Endothelial cell of umbilical vein (primary cell): ENCODE measurements at regions not wholly inside any gene's neighbourhood (a gene's known extent, or its start where the extent isn't known, plus 50 kb on each side); places are given as distances from the start of the nearest gene placed in this dataset.

Experiments
- BruUV-seq: library from RNA; stranded (reverse); fragments of 400-500 nt; replicated peaks from 2 replicates; lab custom pipeline; 2021; lab: Mats Ljungman, UMichigan
- CTCF ChIA-PET: fragments of 300-600, 350-600 bp; sonication (Branson Sonifier 250); formaldehyde crosslinking; loops from one replicate; lab custom pipeline; 2021; ENCODE audit warnings: antibody characterized with exemption, inconsistent platforms; lab: Charles Lee
- POLR2A ChIA-PET: fragments of 300-600, 350-600 bp; sonication (Branson Sonifier 250); formaldehyde crosslinking; loops from one replicate; lab custom pipeline; 2021; ENCODE audit warnings: antibody characterized with exemption, inconsistent platforms; lab: Charles Lee
- DNase-seq: peaks from one replicate; pipeline ENCODE4 v3.0.0-alpha.2; 2011; ENCODE audit warnings: low read depth, low spot score
- FAIRE-seq: peaks from 2 replicates; lab custom pipeline; 2011; peaks lifted over from hg19 to GRCh38; lab: Jason Lieb, UNC
- H2AFZ ChIP-seq: 2 replicates; pipeline ENCODE4 v1.6.0; 2012; ENCODE audit warnings: low read depth, low read length, control low read depth, inconsistent platforms
- H3K27ac ChIP-seq: 2 replicates; pipeline ENCODE4 v1.5.1; 2011; ENCODE audit warnings: low read depth, mild to moderate bottlenecking, control low read depth, low read length, moderate library complexity; ENCODE audit not compliant: insufficient read depth
- H3K27me3 ChIP-seq, 2 experiments: 2 replicates each; pipeline versions ENCODE4 v1.6.0 to v1.6.1; 2011; ENCODE audit warnings: low read length in 2 of 2, mixed read lengths in 1 of 2; ENCODE audit not compliant: control insufficient read depth in 2 of 2, insufficient read depth in 2 of 2
- H3K36me3 ChIP-seq, 2 experiments: 2 replicates in 1 of 2; 3 replicates in 1 of 2; pipeline ENCODE4 v1.5.1; 2011; ENCODE audit warnings: low read length in 2 of 2, mild to moderate bottlenecking in 1 of 2, moderate library complexity in 1 of 2; ENCODE audit not compliant: control insufficient read depth in 2 of 2, insufficient read depth in 2 of 2; ENCODE audit errors: extremely low read depth in 1 of 2
- H3K4me1 ChIP-seq: 3 replicates; pipeline ENCODE4 v1.5.1; 2011; ENCODE audit warnings: mild to moderate bottlenecking, low read length; ENCODE audit not compliant: control insufficient read depth, insufficient read depth; ENCODE audit errors: extremely low read depth
- H3K4me2 ChIP-seq: 2 replicates; pipeline ENCODE4 v1.6.1; 2011; ENCODE audit warnings: low read length, control low read depth, mixed read lengths; ENCODE audit not compliant: insufficient read depth
- H3K4me3 ChIP-seq, 3 experiments: fragments of 200-600 bp in 1 of 3; sonication (generic), shearing (Covaris generic) in 1 of 3; replicated peaks in 1 of 3; 2 replicates each; pipeline ENCODE4 v1.5.1; 2011 to 2016; ENCODE audit warnings: control low read depth in 3 of 3, low read length in 3 of 3, mild to moderate bottlenecking in 2 of 3, inconsistent platforms in 1 of 3, low read depth in 1 of 3, moderate library complexity in 1 of 3; ENCODE audit not compliant: insufficient read depth in 1 of 3
- H3K79me2 ChIP-seq: 2 replicates; pipeline ENCODE4 v1.6.0; 2012; ENCODE audit warnings: low read length, inconsistent platforms; ENCODE audit not compliant: control insufficient read depth, insufficient read depth
- H3K9ac ChIP-seq: replicated peaks from 2 replicates; pipeline ENCODE3; 2011; ENCODE audit warnings: low read length, control low read depth; ENCODE audit not compliant: insufficient read depth; ENCODE audit errors: extremely low read depth
- H3K9me1 ChIP-seq: replicated peaks from 3 replicates; pipeline ENCODE4 v1.6.0; 2011; ENCODE audit warnings: mild to moderate bottlenecking, low read length; ENCODE audit not compliant: control insufficient read depth, insufficient read depth; ENCODE audit errors: extremely low read depth
- H3K9me3 ChIP-seq: replicated peaks from 2 replicates; pipeline ENCODE4 v1.5.1; 2012; ENCODE audit warnings: low read length, inconsistent platforms; ENCODE audit not compliant: control insufficient read depth, insufficient read depth
- H4K20me1 ChIP-seq: replicated peaks from 2 replicates; pipeline ENCODE3; 2011; ENCODE audit warnings: mild to moderate bottlenecking, low read length; ENCODE audit not compliant: control insufficient read depth, insufficient read depth; ENCODE audit errors: extremely low read depth
- CTCF ChIP-seq, 2 donors: IDR thresholded peaks; 1 replicate in 1 of 2; 2 replicates in 1 of 2; pipeline ENCODE4 v1.5.1; 2011; ENCODE audit warnings: low read length in 2 of 2, mild to moderate bottlenecking in 2 of 2, moderate library complexity in 2 of 2, control low read depth in 1 of 2, inconsistent platforms in 1 of 2, low read depth in 1 of 2; ENCODE audit not compliant: insufficient read depth in 1 of 2; ENCODE audit errors: extremely low read depth in 1 of 2
- EZH2 ChIP-seq: IDR thresholded peaks from 2 replicates; pipeline ENCODE4 v1.6.1; 2012; ENCODE audit warnings: borderline replicate concordance, low read depth, mild to moderate bottlenecking, moderate library complexity, low read length, inconsistent platforms; ENCODE audit not compliant: severe bottlenecking
- FOS ChIP-seq: IDR thresholded peaks from 2 replicates; pipeline ENCODE4 v1.6.1; 2011; ENCODE audit warnings: mild to moderate bottlenecking, low read length, moderate library complexity, borderline replicate concordance; ENCODE audit not compliant: insufficient read depth
- GATA2 ChIP-seq: IDR thresholded peaks from 2 replicates; pipeline ENCODE4 v1.7.0; 2011; ENCODE audit warnings: low read depth, mild to moderate bottlenecking, moderate library complexity, mixed read lengths, low read length; ENCODE audit not compliant: insufficient read length, insufficient read depth
- JUN ChIP-seq: IDR thresholded peaks from 2 replicates; pipeline ENCODE4 v1.6.1; 2011; ENCODE audit warnings: borderline replicate concordance, low read depth; ENCODE audit not compliant: insufficient read length, insufficient read depth
- MAX ChIP-seq: IDR thresholded peaks from 2 replicates; pipeline ENCODE4 v1.6.1; 2011; ENCODE audit not compliant: insufficient read depth, insufficient read length
- MYC ChIP-seq: IDR thresholded peaks from one replicate; pipeline ENCODE4 v1.6.1; 2011; ENCODE audit warnings: mild to moderate bottlenecking, low read depth, low read length
- POLR2A ChIP-seq: IDR thresholded peaks from 2 replicates; pipeline ENCODE4 v1.6.1; 2012; ENCODE audit warnings: low read depth, mild to moderate bottlenecking, control low read depth, low read length
- POLR2AphosphoS5 ChIP-seq: IDR thresholded peaks from 2 replicates; pipeline ENCODE4 v1.6.1; 2012; ENCODE audit warnings: low read depth, mild to moderate bottlenecking, control low read depth, low read length, moderate library complexity; ENCODE audit not compliant: insufficient read depth
- dilution Hi-C: fragments of 300-500 bp; cut with MboI; formaldehyde crosslinking; loops from one replicate; pipeline ENCODE4 v1.15.0; 2019; ENCODE audit warnings: low sequenced_read_pairs; ENCODE audit not compliant: extremely low pct_ligation_motif_present
- intact Hi-C: fragments of 100-400 bp; cut with micrococcal nuclease; formaldehyde crosslinking; loops from one replicate; pipeline ENCODE4 v1.10.0; 2022

GRCh38 chr11:35073691-35074419 lies 65.1 kb upstream of the CD44 start:
- H3K36me3 ChIP-seq, result no peaks in the 10 kb centered on the region
- DNase-seq (no peak), FAIRE-seq (no peak)
- POLR2A ChIA-PET, result no interaction called here
- peaks cover 24% of the 10 kb centered on the region for H3K4me1 ChIP-seq
- no peaks in the 10 kb centered on the region for H4K20me1 ChIP-seq
- H3K4me2 ChIP-seq, result no peak overlapping the region
- no peaks in the 10 kb centered on the region for H3K79me2 ChIP-seq
- H3K9ac ChIP-seq, result no peak overlapping the region
- no peak overlapping the region for H3K4me3 ChIP-seq
- no peaks in the 10 kb centered on the region for H3K27me3 ChIP-seq
- TF ChIP-seq MYC (no peak), JUN (no peak), MAX (no peak), EZH2 (no peak), GATA2 (no peak)
- intact Hi-C loops (no loop called here), dilution Hi-C loops (no loop called here)
- CTCF ChIA-PET, result interaction anchor here (1.0 kb wide), 1 partner anchor 97 kb away, joined by 3 read pairs; no protein-coding TSS in a partner anchor
- no peaks in the 10 kb centered on the region for H3K9me3 ChIP-seq
- no peak overlapping the region for H3K27ac ChIP-seq
- no peaks in the 10 kb centered on the region for H3K9me1 ChIP-seq
- no peak overlapping the region for H2AFZ ChIP-seq
- BruUV-seq, result no TSS peak

- Histone ChIP-seq H4K20me1 (no peaks in the 10 kb centered on the region), H3K4me2 (no peak overlapping the region), H3K4me3 (no peak overlapping the region), H3K27me3 (no peaks in the 10 kb centered on the region), H3K9me1 (no peaks in the 10 kb centered on the region), H3K79me2 (no peaks in the 10 kb centered on the region), H2AFZ (peak overlapping the region; percentile 8), H3K9ac (no peak overlapping the region), H3K4me1 (peaks cover 27% of the 10 kb centered on the region), H3K9me3 (no peaks in the 10 kb centered on the region), H3K36me3 (no peaks in the 10 kb centered on the region), H3K27ac (no peak overlapping the region)
- BruUV-seq, result no TSS peak
- POLR2A ChIA-PET, result no interaction called here
- TF ChIP-seq JUN, result no peak
- TF ChIP-seq GATA2, result no peak
- no peak for TF ChIP-seq MYC
- TF ChIP-seq POLR2AphosphoS5, result no peak
- TF ChIP-seq EZH2, result no peak
- TF ChIP-seq POLR2A, result no peak
- TF ChIP-seq MAX, result no peak
- no peak for TF ChIP-seq FOS
- TF ChIP-seq CTCF (IDR thresholded peaks at IDR 0.05; ENCODE audit: extremely low read depth in 1 of 2, insufficient read depth in 1 of 2, low read depth in 1 of 2, low read length in 2 of 2), result no peak
- dilution Hi-C loops, result no loop called here
- DNase-seq (no peak), FAIRE-seq (no peak)
- CTCF ChIA-PET, result no interaction called here
- intact Hi-C loops, result loop anchor here (2.0 to 5.0 kb wide), 3 partner anchors 34 to 99 kb away; no protein-coding TSS in a partner anchor
These were observed 62.5 kb upstream of the CD44 start for GRCh38 chr11:35076201-35077100.
